Vagina (tissue), 2 donors: ENCODE measurements at regions not wholly inside any gene's neighbourhood (a gene's known extent, or its start where the extent isn't known, plus 50 kb on each side); places are given as distances from the start of the nearest gene placed in this dataset.

Experiments
- CTCF ChIP-seq, 3 experiments: fragments of 450-650 bp in 2 of 3; fragments of 200-600 bp in 1 of 3; sonication (generic) in 1 of 3; IDR thresholded peaks; one replicate each; pipeline ENCODE4 v1.5.1; 2017 to 2019; ENCODE audit warnings: antibody characterized with exemption in 3 of 3, mild to moderate bottlenecking in 2 of 3, moderate library complexity in 2 of 3
- POLR2AphosphoS5 ChIP-seq, 2 donors: sonication (generic); formaldehyde crosslinking; IDR thresholded peaks; one replicate each; pipeline ENCODE4 v1.9.0; 2017; ENCODE audit warnings: antibody characterized with exemption in 2 of 2, mild to moderate bottlenecking in 2 of 2, low read depth in 1 of 2; ENCODE audit not compliant: insufficient read depth in 1 of 2

DNA sequence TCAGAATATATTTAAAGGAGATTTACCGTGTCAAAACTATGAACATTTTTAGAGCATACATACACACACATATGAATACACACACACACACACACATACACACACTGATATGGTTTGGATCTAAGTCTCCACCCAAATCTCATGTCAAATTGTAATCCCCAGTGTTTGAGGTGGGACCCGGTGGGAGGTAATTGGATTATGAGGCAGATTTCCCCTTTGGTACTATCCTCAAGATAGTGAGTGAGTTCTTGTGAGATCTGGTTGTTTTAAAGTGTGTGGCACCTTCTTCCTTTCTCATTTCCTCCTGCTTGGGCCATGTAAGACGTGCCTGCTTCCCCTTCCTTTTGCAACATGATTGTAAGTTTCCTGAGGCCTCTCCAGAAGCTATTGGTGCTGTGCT lies 515.0 kb upstream of the ZMIZ1 start:
- no peak for TF ChIP-seq CTCF (IDR thresholded peaks at IDR 0.05)
- no peak for TF ChIP-seq POLR2AphosphoS5 (IDR thresholded peaks at IDR 0.05; ENCODE audit: insufficient read depth in 1 of 2, low read depth in 1 of 2)
